Astrocyte (in vitro differentiated cells and primary cell): ENCODE measurements at regions not wholly inside any gene's neighbourhood (a gene's known extent, or its start where the extent isn't known, plus 50 kb on each side); places are given as distances from the start of the nearest gene placed in this dataset.

Source experiments
- EZH2 ChIP-seq: IDR thresholded peaks from 2 replicates; pipeline ENCODE4 v1.6.1; 2012; ENCODE audit warnings: mild to moderate bottlenecking, low read length, inconsistent platforms; ENCODE audit not compliant: insufficient read depth
- TF ChIP-seq, protein P1 (sequence below): IDR thresholded peaks from 2 replicates; pipeline ENCODE4 v1.5.1; 2011; ENCODE audit warnings: low read depth, mild to moderate bottlenecking, inconsistent platforms, low read length, moderate library complexity; ENCODE audit not compliant: insufficient read depth

DNA sequence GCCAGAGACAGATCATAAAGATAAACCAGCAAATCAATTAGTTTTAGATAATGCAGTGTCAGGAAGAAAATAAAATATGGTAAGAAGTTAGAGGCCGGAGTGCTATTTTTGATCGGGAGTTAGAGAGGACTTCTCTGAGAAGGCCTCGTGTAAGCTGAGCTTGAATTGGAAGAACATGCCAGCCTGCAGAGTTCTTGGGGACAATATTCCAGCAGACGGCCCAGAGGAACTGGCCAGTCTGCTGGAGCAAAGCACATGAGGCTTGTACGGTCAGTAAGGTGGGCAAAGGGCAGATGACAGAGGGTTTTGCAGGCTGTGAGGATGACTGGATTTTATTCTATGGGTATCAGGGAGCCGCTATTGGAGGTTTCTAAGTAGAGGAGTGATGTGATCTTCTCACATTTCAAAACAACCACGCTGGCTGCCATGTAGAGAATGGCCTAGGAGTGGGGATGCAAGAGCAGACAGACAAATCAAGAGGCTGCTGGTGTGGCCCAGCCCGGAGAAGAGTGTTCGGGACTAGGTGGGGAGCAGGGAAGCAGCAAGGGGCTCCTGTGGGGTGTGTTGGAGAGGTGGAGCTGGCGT lies 84.0 kb downstream of the HES1 start:
- TF ChIP-seq, protein P1, sequence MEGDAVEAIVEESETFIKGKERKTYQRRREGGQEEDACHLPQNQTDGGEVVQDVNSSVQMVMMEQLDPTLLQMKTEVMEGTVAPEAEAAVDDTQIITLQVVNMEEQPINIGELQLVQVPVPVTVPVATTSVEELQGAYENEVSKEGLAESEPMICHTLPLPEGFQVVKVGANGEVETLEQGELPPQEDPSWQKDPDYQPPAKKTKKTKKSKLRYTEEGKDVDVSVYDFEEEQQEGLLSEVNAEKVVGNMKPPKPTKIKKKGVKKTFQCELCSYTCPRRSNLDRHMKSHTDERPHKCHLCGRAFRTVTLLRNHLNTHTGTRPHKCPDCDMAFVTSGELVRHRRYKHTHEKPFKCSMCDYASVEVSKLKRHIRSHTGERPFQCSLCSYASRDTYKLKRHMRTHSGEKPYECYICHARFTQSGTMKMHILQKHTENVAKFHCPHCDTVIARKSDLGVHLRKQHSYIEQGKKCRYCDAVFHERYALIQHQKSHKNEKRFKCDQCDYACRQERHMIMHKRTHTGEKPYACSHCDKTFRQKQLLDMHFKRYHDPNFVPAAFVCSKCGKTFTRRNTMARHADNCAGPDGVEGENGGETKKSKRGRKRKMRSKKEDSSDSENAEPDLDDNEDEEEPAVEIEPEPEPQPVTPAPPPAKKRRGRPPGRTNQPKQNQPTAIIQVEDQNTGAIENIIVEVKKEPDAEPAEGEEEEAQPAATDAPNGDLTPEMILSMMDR = no peak
- no peak for TF ChIP-seq EZH2
